ENCODE measurements at regions not wholly inside any gene's neighbourhood (a gene's known extent, or its start where the extent isn't known, plus 50 kb on each side); places are given as distances from the start of the nearest gene placed in this dataset.

DNA sequence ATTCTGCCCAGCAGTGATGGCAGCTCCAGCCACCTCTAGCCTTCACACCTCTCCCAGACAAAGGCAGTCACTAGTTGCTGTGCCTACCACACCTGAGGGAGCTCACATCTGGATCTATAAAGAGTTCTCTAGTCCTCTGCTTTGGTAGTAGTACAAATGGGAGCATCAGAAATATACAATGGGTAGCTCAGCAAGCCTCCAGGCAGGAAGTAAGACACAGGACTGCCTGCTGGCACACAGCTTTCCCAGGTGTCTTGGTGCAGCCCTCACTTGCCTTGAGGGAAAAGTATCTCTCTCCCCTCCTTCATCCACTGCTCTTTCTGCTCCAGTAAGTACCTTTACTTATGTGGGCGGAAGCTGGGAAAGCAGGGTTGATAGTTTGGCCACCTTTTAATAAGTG is 212.9 kb upstream of the SLC7A11 start:
- H3K4me3 ChIP-seq: no peak overlapping the region
- TF ChIP-seq EZH2phosphoT487 (IDR thresholded peaks at IDR 0.05; ENCODE audit: insufficient read depth, low read depth) (no peak), EZH2 (IDR thresholded peaks at IDR 0.05; ENCODE audit: insufficient read depth, poor library complexity, severe bottlenecking) (no peak)
- H3K27me3 ChIP-seq (replicated peaks; ENCODE audit: insufficient read depth): peaks cover 7% of the 10 kb centered on the region; the same call in 1 of the 2 replicates
- no peaks in the 10 kb centered on the region for H3K36me3 ChIP-seq (ENCODE audit: low read depth)
- H3K9me3 ChIP-seq (ENCODE audit: low read depth): no peaks in the 10 kb centered on the region
- in situ Hi-C loops (cut with MboI): no loop called here
- no peak overlapping the region for H3K9ac ChIP-seq
- no peak for DNase-seq
- H3F3A ChIP-seq (ENCODE audit: insufficient read depth): no peaks in the 10 kb centered on the region
- no peaks in the 10 kb centered on the region for H4K20me1 ChIP-seq (ENCODE audit: insufficient read depth)
- H3K27ac ChIP-seq: no peak overlapping the region
- no peaks in the 10 kb centered on the region for H3K9me2 ChIP-seq (ENCODE audit: insufficient read depth)
- no peaks in the 10 kb centered on the region for H3K79me2 ChIP-seq (ENCODE audit: insufficient read depth)
- H2AFZ ChIP-seq: no peak overlapping the region
- H3K4me2 ChIP-seq (ENCODE audit: unreplicated experiment): no peak overlapping the region
- 85 to 92% methylated on average over 1 of the region's 1 CpG for WGBS, 2 experiments (ENCODE audit: low coverage in 1 of 2, low lambda C conversion rate in 2 of 2, missing lambda C conversion rate in 2 of 2)
- no peaks in the 10 kb centered on the region for H3K4me1 ChIP-seq (ENCODE audit: insufficient read depth)

DNA sequence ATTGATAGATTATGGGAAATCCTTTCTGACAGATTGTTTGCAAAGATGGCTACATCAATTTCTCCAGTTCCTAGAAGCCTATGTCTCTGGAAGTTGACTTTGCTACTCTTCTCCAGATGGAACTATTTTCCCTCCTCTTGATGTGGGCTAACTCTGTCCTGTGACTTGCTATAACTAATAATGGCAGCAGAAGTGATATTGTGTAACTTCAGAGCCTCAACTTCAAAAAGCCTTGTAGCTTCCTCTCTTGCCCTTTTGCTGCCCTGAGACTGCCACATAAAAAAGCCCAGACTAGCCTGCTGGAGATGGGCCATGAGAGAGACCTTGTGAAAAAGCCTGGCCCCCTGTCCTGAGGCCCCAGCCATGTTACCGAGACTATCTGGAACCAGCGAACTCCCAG is 210.7 kb upstream of the SLC7A11 start:
- no peak overlapping the region for H3K4me3 ChIP-seq
- H3K27me3 ChIP-seq (replicated peaks; ENCODE audit: insufficient read depth): peaks cover 7% of the 10 kb centered on the region; the same call in 1 of the 2 replicates
- no peak overlapping the region for H3K27ac ChIP-seq
- TF ChIP-seq EZH2phosphoT487 (IDR thresholded peaks at IDR 0.05; ENCODE audit: insufficient read depth, low read depth): no peak
- TF ChIP-seq EZH2 (IDR thresholded peaks at IDR 0.05; ENCODE audit: insufficient read depth, poor library complexity, severe bottlenecking): no peak
- in situ Hi-C loops (cut with MboI): no loop called here
- no peaks in the 10 kb centered on the region for H3K79me2 ChIP-seq (ENCODE audit: insufficient read depth)
- H3K9me2 ChIP-seq (ENCODE audit: insufficient read depth): no peaks in the 10 kb centered on the region
- no peaks in the 10 kb centered on the region for H3K36me3 ChIP-seq (ENCODE audit: low read depth)
- no peaks in the 10 kb centered on the region for H3K4me1 ChIP-seq (ENCODE audit: insufficient read depth)
- H4K20me1 ChIP-seq (ENCODE audit: insufficient read depth): no peaks in the 10 kb centered on the region
- no peak overlapping the region for H2AFZ ChIP-seq
- no peaks in the 10 kb centered on the region for H3F3A ChIP-seq (ENCODE audit: insufficient read depth)
- DNase-seq: no peak
- no peak overlapping the region for H3K9ac ChIP-seq
- WGBS, 2 experiments (ENCODE audit: low coverage in 1 of 2, low lambda C conversion rate in 2 of 2, missing lambda C conversion rate in 2 of 2): 61 to 63% methylated on average over 2 of the region's 2 CpGs
- no peaks in the 10 kb centered on the region for H3K9me3 ChIP-seq (ENCODE audit: low read depth)
- no peak overlapping the region for H3K4me2 ChIP-seq (ENCODE audit: unreplicated experiment)

DNA sequence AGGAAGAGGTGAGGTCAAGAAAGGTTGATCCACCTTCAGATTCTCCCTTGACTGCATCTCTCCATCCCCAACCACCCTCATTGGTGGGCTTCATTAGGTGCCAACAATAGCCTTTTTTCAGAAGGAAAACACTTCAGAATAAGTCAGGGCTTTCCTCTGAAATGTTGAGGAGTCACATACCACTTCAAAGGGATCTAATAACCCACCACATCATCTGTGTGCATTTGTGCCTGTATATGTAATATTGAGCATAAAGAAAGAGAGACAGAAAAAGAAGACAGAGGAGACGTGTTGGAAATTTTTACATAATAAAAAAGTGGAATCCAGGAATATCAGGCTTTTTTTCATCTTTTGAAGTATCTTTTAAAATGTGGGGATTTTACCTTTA is 209.1 kb upstream of the SLC7A11 start:
- H3K27ac ChIP-seq: no peak overlapping the region
- no peaks in the 10 kb centered on the region for H4K20me1 ChIP-seq (ENCODE audit: insufficient read depth)
- DNase-seq: no peak
- no peak overlapping the region for H2AFZ ChIP-seq
- no peak overlapping the region for H3K4me2 ChIP-seq (ENCODE audit: unreplicated experiment)
- H3K36me3 ChIP-seq (ENCODE audit: low read depth): no peaks in the 10 kb centered on the region
- H3K79me2 ChIP-seq (ENCODE audit: insufficient read depth): no peaks in the 10 kb centered on the region
- H3K9ac ChIP-seq: no peak overlapping the region
- no peak for TF ChIP-seq EZH2phosphoT487 (IDR thresholded peaks at IDR 0.05; ENCODE audit: insufficient read depth, low read depth)
- no peak for TF ChIP-seq EZH2 (IDR thresholded peaks at IDR 0.05; ENCODE audit: insufficient read depth, poor library complexity, severe bottlenecking)
- 0 out of 2 replicates have a peak, but pooled peaks cover 7% of the 10 kb centered on the region for H3K27me3 ChIP-seq (replicated peaks; ENCODE audit: insufficient read depth)
- H3K4me3 ChIP-seq: no peak overlapping the region
- no peaks in the 10 kb centered on the region for H3K4me1 ChIP-seq (ENCODE audit: insufficient read depth)
- WGBS, 2 experiments (ENCODE audit: low coverage in 1 of 2, low lambda C conversion rate in 2 of 2, missing lambda C conversion rate in 2 of 2): 24 to 35% methylated on average over 1 of the region's 1 CpG
- no peaks in the 10 kb centered on the region for H3F3A ChIP-seq (ENCODE audit: insufficient read depth)
- no peaks in the 10 kb centered on the region for H3K9me2 ChIP-seq (ENCODE audit: insufficient read depth)
- in situ Hi-C loops (cut with MboI): no loop called here
- H3K9me3 ChIP-seq (ENCODE audit: low read depth): no peaks in the 10 kb centered on the region

DNA sequence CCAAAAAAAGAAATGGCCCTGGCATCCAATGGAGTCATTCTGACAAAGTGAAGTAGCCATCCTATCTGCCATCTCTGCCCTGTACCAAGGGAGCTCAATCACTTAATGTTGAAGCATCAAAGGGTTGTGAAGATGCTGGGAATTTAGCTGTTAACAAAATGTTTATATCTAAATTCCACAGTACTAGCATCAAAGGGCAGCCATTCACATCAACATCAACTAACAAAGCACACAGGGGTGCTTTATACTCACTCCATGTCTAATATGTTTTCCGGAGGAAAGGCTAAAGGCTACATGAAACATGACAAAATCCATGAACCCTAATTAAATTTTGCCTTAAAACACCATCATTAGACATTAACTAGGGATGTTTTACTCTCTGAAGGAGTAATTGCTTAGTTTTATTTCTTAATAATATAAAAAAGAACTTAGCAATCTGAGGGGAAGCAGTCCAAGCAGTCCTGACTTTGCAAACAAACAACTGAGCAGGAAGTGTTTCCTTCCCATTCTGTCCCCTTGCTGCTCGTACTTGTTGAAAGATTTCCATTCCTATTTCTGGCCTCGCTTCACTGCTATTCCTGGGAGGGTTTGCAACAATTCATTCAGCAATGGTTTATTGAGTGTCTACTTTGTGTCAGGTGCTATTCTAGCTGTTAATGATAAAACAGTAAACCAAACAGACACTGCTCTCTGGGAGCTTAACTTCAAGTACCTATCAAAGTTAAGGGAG is 208.6 kb upstream of the SLC7A11 start:
- Histone ChIP-seq H3K4me1 (ENCODE audit: insufficient read depth) (no peaks in the 10 kb centered on the region), H2AFZ (no peak overlapping the region)
- in situ Hi-C loops (cut with MboI): no loop called here

More for the DNA sequence above, 208.6 kb upstream of the SLC7A11 start:
- WGBS, 2 experiments (ENCODE audit: low coverage in 1 of 2, low lambda C conversion rate in 2 of 2, missing lambda C conversion rate in 2 of 2): 76 to 78% methylated on average over 3 of the region's 3 CpGs
- no peak for DNase-seq
- no peaks in the 10 kb centered on the region for H3F3A ChIP-seq (ENCODE audit: insufficient read depth)
- H3K9me2 ChIP-seq (ENCODE audit: insufficient read depth): no peaks in the 10 kb centered on the region
- no peak overlapping the region for H3K9ac ChIP-seq
- H3K27me3 ChIP-seq (replicated peaks; ENCODE audit: insufficient read depth): 0 out of 2 replicates have a peak, but pooled peaks cover 7% of the 10 kb centered on the region
- TF ChIP-seq EZH2 (IDR thresholded peaks at IDR 0.05; ENCODE audit: insufficient read depth, poor library complexity, severe bottlenecking) (no peak), EZH2phosphoT487 (IDR thresholded peaks at IDR 0.05; ENCODE audit: insufficient read depth, low read depth) (no peak)
- no peak overlapping the region for H3K4me3 ChIP-seq
- H3K4me2 ChIP-seq (ENCODE audit: unreplicated experiment): no peak overlapping the region
- H3K27ac ChIP-seq: no peak overlapping the region
- no peaks in the 10 kb centered on the region for H3K36me3 ChIP-seq (ENCODE audit: low read depth)
- no peaks in the 10 kb centered on the region for H4K20me1 ChIP-seq (ENCODE audit: insufficient read depth)
- H3K79me2 ChIP-seq (ENCODE audit: insufficient read depth): no peaks in the 10 kb centered on the region
- no peaks in the 10 kb centered on the region for H3K9me3 ChIP-seq (ENCODE audit: low read depth)

All from GM23248 (cell line).